Muscle of leg (tissue), 3 donors: ENCODE measurements at regions not wholly inside any gene's neighbourhood (a gene's known extent, or its start where the extent isn't known, plus 50 kb on each side); places are given as distances from the start of the nearest gene placed in this dataset.

Experiments used
- DNase-seq: peaks from one replicate; pipeline ENCODE4 v3.0.0; 2013
- H3K27ac ChIP-seq: one replicate; pipeline ENCODE4 v1.5.1; 2013; ENCODE audit warnings: mild to moderate bottlenecking, low read length, control low read depth
- H3K27me3 ChIP-seq: one replicate; pipeline ENCODE4 v1.6.1; 2013; ENCODE audit warnings: low read length; ENCODE audit not compliant: control insufficient read depth, insufficient read depth
- H3K36me3 ChIP-seq: one replicate; pipeline ENCODE4 v1.6.1; 2013; ENCODE audit warnings: low read length; ENCODE audit not compliant: control insufficient read depth, insufficient read depth
- H3K4me1 ChIP-seq: one replicate; pipeline ENCODE4 v1.6.1; 2013; ENCODE audit warnings: low read length; ENCODE audit not compliant: control insufficient read depth, insufficient read depth
- H3K4me3 ChIP-seq: one replicate; pipeline ENCODE4 v1.5.1; 2013; ENCODE audit warnings: low read length, control low read depth
- H3K9me3 ChIP-seq: replicated peaks from 2 replicates; pipeline ENCODE4 v1.6.1; 2013; ENCODE audit warnings: low read depth, low read length; ENCODE audit not compliant: control insufficient read depth
- WGBS: methylation state at CpG from one replicate; pipeline ENCODE4 v1.1.5; 2013; ENCODE audit warnings: missing lambda C conversion rate; ENCODE audit not compliant: insufficient coverage; 5-methylcytosine and 5-hydroxymethylcytosine counted together

GRCh38 chr2:59462422-59463197 is 1090.8 kb downstream of the BCL11A start:
- Histone ChIP-seq H3K4me3 (no peak overlapping the region), H3K27me3 (no peaks in the 10 kb centered on the region), H3K27ac (no peak overlapping the region), H3K9me3 (peaks cover 1% of the 10 kb centered on the region), H3K36me3 (no peaks in the 10 kb centered on the region), H3K4me1 (no peaks in the 10 kb centered on the region)
- 67% methylated on average over 3 of the region's 7 CpGs for WGBS
- DNase-seq = no peak

- H3K36me3 ChIP-seq = no peaks in the 10 kb centered on the region
- H3K9me3 ChIP-seq = no peaks in the 10 kb centered on the region
- H3K4me1 ChIP-seq = no peaks in the 10 kb centered on the region
- no peak overlapping the region for H3K4me3 ChIP-seq
- no CpG with 5 or more reads among the region's 1 CpG for WGBS
- H3K27me3 ChIP-seq = no peaks in the 10 kb centered on the region
- no peak overlapping the region for H3K27ac ChIP-seq
- DNase-seq = no peak
These were observed 1092.3 kb downstream of the BCL11A start for GRCh38 chr2:59461127-59461526.

GRCh38 chr2:59458800-59459199 is 1094.7 kb downstream of the BCL11A start:
- DNase-seq = no peak
- Histone ChIP-seq H3K27me3 (no peaks in the 10 kb centered on the region), H3K36me3 (no peaks in the 10 kb centered on the region), H3K4me3 (no peak overlapping the region), H3K27ac (no peak overlapping the region), H3K9me3 (no peaks in the 10 kb centered on the region), H3K4me1 (no peaks in the 10 kb centered on the region)
- WGBS = 50% methylated on average over 4 of the region's 5 CpGs

- no peak overlapping the region for H3K4me3 ChIP-seq
- no peaks in the 10 kb centered on the region for H3K36me3 ChIP-seq
- no peak overlapping the region for H3K27ac ChIP-seq
- DNase-seq = no peak
- 73% methylated on average over 2 of the region's 2 CpGs for WGBS
- no peaks in the 10 kb centered on the region for H3K4me1 ChIP-seq
- no peaks in the 10 kb centered on the region for H3K27me3 ChIP-seq
- H3K9me3 ChIP-seq = no peaks in the 10 kb centered on the region
These were observed 1097.2 kb downstream of the BCL11A start for GRCh38 chr2:59456285-59456684.

- 75% methylated on average over 1 of the region's 1 CpG for WGBS
- H3K4me1 ChIP-seq = no peaks in the 10 kb centered on the region
- H3K27me3 ChIP-seq = no peaks in the 10 kb centered on the region
- no peak overlapping the region for H3K27ac ChIP-seq
- H3K36me3 ChIP-seq = no peaks in the 10 kb centered on the region
- no peak overlapping the region for H3K4me3 ChIP-seq
- peak; percentile 2 for DNase-seq
- H3K9me3 ChIP-seq = no peaks in the 10 kb centered on the region
These were observed 1104.2 kb downstream of the BCL11A start for GRCh38 chr2:59449274-59449673.

GRCh38 chr2:59440491-59440890 is 1113.0 kb downstream of the BCL11A start:
- no peaks in the 10 kb centered on the region for H3K36me3 ChIP-seq
- H3K4me1 ChIP-seq = no peaks in the 10 kb centered on the region
- WGBS = 80% methylated on average over 5 of the region's 7 CpGs
- no peak for DNase-seq
- no peaks in the 10 kb centered on the region for H3K9me3 ChIP-seq
- no peak overlapping the region for H3K4me3 ChIP-seq
- no peaks in the 10 kb centered on the region for H3K27me3 ChIP-seq
- H3K27ac ChIP-seq = no peak overlapping the region

- Histone ChIP-seq H3K36me3 (no peaks in the 10 kb centered on the region), H3K27me3 (no peaks in the 10 kb centered on the region), H3K4me1 (no peaks in the 10 kb centered on the region), H3K4me3 (no peak overlapping the region), H3K27ac (no peak overlapping the region), H3K9me3 (peaks cover 2% of the 10 kb centered on the region)
- no peak for DNase-seq
- WGBS = 83% methylated on average over 2 of the region's 3 CpGs
These were observed 1117.8 kb downstream of the BCL11A start for GRCh38 chr2:59435635-59436034.

GRCh38 chr2:59428940-59429339 is 1124.5 kb downstream of the BCL11A start:
- Histone ChIP-seq H3K27me3 (no peaks in the 10 kb centered on the region), H3K36me3 (no peaks in the 10 kb centered on the region), H3K4me3 (no peak overlapping the region), H3K9me3 (peaks cover 2% of the 10 kb centered on the region), H3K4me1 (no peaks in the 10 kb centered on the region), H3K27ac (no peak overlapping the region)
- 57% methylated on average over 2 of the region's 3 CpGs for WGBS
- no peak for DNase-seq

GRCh38 chr2:59427980-59428379 is 1125.5 kb downstream of the BCL11A start:
- H3K4me3 ChIP-seq = no peak overlapping the region
- no peaks in the 10 kb centered on the region for H3K36me3 ChIP-seq
- H3K27ac ChIP-seq = no peak overlapping the region
- DNase-seq = no peak
- no CpG with 5 or more reads among the region's 1 CpG for WGBS
- peaks cover 2% of the 10 kb centered on the region for H3K9me3 ChIP-seq
- no peaks in the 10 kb centered on the region for H3K4me1 ChIP-seq
- no peaks in the 10 kb centered on the region for H3K27me3 ChIP-seq

- no peaks in the 10 kb centered on the region for H3K4me1 ChIP-seq
- no peaks in the 10 kb centered on the region for H3K27me3 ChIP-seq
- DNase-seq = no peak
- H3K36me3 ChIP-seq = no peaks in the 10 kb centered on the region
- peaks cover 3% of the 10 kb centered on the region for H3K9me3 ChIP-seq
- no peak overlapping the region for H3K27ac ChIP-seq
- H3K4me3 ChIP-seq = no peak overlapping the region
- WGBS = 51% methylated on average over 2 of the region's 3 CpGs
These were observed 1128.2 kb downstream of the BCL11A start for GRCh38 chr2:59425247-59425646.
